ENCODE measurements at regions not wholly inside any gene's neighbourhood (a gene's known extent, or its start where the extent isn't known, plus 50 kb on each side); places are given as distances from the start of the nearest gene placed in this dataset.

DNA sequence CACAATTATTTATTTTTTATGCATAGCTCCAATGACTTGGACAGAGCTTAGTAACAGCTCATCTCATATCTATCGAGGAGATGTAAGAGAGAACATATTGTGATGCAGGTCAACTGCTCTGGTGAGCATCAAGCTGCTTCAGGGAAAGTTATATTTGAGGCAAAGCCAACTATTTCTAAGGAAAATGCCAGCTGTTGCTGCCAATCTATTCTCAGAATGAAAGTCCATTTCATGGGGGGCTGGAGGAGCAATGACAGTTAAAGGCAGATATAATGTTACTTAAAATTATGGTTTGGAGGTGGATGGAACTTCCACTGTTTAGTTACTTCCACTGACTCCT is 424.8 kb downstream of the KIF20B start:
- Histone ChIP-seq H3K4me3 (ENCODE audit: low read depth in 1 of 2, low read length in 2 of 2) (no peak overlapping the region), H3K27me3 (ENCODE audit: control insufficient read depth in 1 of 2, insufficient read depth in 2 of 2, low read length in 2 of 2) (no peaks in the 10 kb centered on the region), H3K27ac (ENCODE audit: low read depth, low read length) (no peak overlapping the region), H3K9me3 (ENCODE audit: low read length) (no peaks in the 10 kb centered on the region), H3K36me3 (ENCODE audit: insufficient read depth, low read length) (no peaks in the 10 kb centered on the region), H3K4me1 (ENCODE audit: insufficient read depth, low read length) (no peaks in the 10 kb centered on the region), H3K9ac (ENCODE audit: low read length) (no peak overlapping the region)

DNA sequence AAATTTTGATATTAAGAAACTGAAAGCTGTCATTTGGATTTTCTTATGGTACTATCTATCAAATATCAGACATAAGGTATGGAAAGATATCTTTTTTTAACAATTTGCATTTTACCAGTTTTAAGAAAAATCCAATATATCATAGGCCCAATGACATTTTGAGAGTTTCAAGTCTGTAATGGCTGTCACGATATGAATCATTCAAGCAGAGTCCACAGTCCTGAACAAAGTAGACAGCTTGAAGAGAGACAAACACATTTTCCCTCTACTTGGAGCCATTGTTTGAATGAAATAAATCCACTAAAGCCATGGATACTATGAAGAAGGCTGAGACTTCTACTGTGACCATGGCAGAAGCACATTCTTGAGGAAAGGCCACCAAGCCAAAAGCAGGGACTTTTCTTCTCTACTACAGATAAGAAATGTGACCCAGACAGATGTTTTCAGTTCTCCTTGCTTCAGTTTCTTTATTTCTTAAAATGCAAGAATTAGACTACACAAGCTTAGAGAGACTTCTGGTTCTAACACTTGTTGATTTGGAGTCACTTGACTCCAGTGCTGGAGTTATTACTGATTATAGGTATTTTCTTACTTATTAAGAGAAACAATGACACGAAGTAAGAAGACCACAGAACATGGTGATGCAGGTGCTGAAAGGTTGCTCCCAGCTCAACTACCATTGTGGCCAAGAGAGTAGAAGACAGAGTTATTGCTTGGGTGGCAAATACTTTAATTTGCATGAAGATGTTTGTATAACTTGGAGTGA is 429.1 kb downstream of the KIF20B start:
- Histone ChIP-seq H3K27ac (ENCODE audit: low read depth, low read length) (no peak overlapping the region), H3K36me3 (ENCODE audit: insufficient read depth, low read length) (no peaks in the 10 kb centered on the region), H3K9me3 (ENCODE audit: low read length) (no peaks in the 10 kb centered on the region), H3K9ac (ENCODE audit: low read length) (no peak overlapping the region), H3K4me1 (ENCODE audit: insufficient read depth, low read length) (no peaks in the 10 kb centered on the region), H3K27me3 (ENCODE audit: control insufficient read depth in 1 of 2, insufficient read depth in 2 of 2, low read length in 2 of 2) (no peaks in the 10 kb centered on the region), H3K4me3 (ENCODE audit: low read depth in 1 of 2, low read length in 2 of 2) (no peak overlapping the region)

DNA sequence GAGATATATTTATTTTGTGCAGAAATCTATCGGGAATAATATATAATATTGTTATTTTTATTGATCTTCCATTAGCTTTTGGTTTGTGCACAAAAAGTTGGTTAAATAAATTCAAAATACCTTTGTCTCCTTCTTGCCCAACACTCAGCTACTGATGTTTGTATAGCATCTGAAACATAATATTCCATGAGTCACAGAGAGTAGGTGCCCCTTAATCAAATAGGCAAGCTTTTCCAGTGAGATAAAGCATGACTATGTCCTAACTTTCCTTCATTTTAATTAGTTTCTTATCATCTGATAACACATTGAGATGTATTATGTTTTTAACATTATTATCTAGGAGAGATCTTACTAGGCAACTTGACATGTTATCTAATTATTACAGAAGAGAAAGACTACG is 432.2 kb downstream of the KIF20B start:
- H3K27ac ChIP-seq (ENCODE audit: low read depth, low read length): no peak overlapping the region
- H3K27me3 ChIP-seq (ENCODE audit: control insufficient read depth in 1 of 2, insufficient read depth in 2 of 2, low read length in 2 of 2): no peaks in the 10 kb centered on the region
- H3K4me1 ChIP-seq (ENCODE audit: insufficient read depth, low read length): no peaks in the 10 kb centered on the region
- H3K36me3 ChIP-seq (ENCODE audit: insufficient read depth, low read length): no peaks in the 10 kb centered on the region
- H3K9ac ChIP-seq (ENCODE audit: low read length): no peak overlapping the region
- H3K4me3 ChIP-seq (ENCODE audit: low read depth in 1 of 2, low read length in 2 of 2): no peak overlapping the region
- H3K9me3 ChIP-seq (ENCODE audit: low read length): peaks cover 18% of the 10 kb centered on the region

DNA sequence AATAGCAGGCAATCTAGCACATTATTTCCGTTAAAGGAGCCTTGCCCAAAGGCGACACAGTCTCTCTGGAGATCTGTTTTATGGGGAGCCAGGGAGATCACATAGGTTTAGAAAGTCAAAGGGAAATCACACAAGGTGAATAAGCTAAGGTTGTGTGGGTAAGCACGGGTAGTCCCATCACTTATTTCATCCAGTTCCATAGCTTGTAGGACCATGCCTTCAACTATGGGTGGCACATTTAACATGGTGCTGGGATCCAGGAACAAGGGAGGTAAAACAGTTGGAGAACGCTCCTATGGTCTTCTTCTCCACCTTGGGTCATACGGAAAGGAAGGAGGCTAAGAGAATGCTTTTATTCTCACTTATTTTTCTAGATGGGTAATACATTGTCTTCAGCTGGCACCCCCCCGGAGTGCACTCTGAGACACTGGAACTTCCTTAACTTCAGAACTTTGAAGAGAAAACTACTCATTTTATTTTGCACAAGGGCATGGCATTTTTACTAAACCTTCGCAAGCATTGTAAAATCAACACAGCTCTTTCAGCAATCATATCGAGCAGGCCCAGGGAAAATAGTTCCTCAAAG is 435.4 kb downstream of the KIF20B start:
- Histone ChIP-seq H3K4me1 (ENCODE audit: insufficient read depth, low read length) (no peaks in the 10 kb centered on the region), H3K36me3 (ENCODE audit: insufficient read depth, low read length) (no peaks in the 10 kb centered on the region), H3K9ac (ENCODE audit: low read length) (no peak overlapping the region), H3K27me3 (ENCODE audit: control insufficient read depth in 1 of 2, insufficient read depth in 2 of 2, low read length in 2 of 2) (no peaks in the 10 kb centered on the region), H3K27ac (ENCODE audit: low read depth, low read length) (no peak overlapping the region), H3K9me3 (ENCODE audit: low read length) (peaks cover 27% of the 10 kb centered on the region), H3K4me3 (ENCODE audit: low read depth in 1 of 2, low read length in 2 of 2) (no peak overlapping the region)

DNA sequence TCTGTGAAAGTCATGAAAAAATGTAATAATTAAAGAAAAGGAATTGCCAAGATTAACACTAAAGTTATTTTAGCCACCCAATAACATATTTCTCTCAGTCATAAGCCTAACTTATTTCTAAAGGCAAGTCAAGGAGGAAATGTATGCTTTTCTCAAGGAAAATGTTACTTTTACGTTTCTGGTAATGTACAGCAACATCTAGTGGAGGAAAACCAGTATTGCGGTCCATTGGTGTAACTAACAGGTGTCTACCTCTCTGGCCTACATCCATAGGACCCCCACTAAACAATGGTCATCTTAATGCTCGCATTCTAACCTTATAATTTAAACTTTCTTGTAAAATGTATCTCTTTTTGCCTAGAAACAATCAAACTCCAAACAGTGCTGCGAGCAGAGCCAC is 437.5 kb downstream of the KIF20B start:
- Histone ChIP-seq H3K9me3 (ENCODE audit: low read length) (peaks cover 27% of the 10 kb centered on the region), H3K4me3 (ENCODE audit: low read depth in 1 of 2, low read length in 2 of 2) (no peak overlapping the region)

DNA sequence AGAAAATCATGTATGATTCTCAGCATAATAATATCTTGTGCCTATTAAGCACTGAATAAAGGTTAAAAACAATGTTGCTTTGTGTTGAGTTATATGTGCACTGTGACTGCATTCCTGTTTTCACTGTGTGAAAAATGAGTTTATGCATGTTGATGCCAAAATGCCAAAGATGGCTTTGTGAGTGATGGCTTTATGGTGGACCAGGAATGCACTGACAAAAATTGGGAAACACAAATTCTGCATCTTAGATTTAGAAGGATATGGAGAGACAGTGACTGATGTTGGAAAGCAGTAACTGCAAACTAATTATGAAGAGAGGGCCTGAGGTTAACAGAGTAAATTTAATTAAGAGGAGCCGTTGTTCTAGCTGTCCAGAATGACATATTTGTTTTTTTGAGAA is 440.4 kb downstream of the KIF20B start:
- Histone ChIP-seq H3K9ac (ENCODE audit: low read length) (no peak overlapping the region), H3K4me1 (ENCODE audit: insufficient read depth, low read length) (no peaks in the 10 kb centered on the region), H3K36me3 (ENCODE audit: insufficient read depth, low read length) (no peaks in the 10 kb centered on the region), H3K9me3 (ENCODE audit: low read length) (peaks cover 24% of the 10 kb centered on the region), H3K27me3 (ENCODE audit: control insufficient read depth in 1 of 2, insufficient read depth in 2 of 2, low read length in 2 of 2) (no peaks in the 10 kb centered on the region), H3K4me3 (ENCODE audit: low read depth in 1 of 2, low read length in 2 of 2) (no peak overlapping the region), H3K27ac (ENCODE audit: low read depth, low read length) (no peak overlapping the region)

More for the DNA sequence above, 437.5 kb downstream of the KIF20B start:
- H3K4me1 ChIP-seq (ENCODE audit: insufficient read depth, low read length): no peaks in the 10 kb centered on the region
- H3K36me3 ChIP-seq (ENCODE audit: insufficient read depth, low read length): no peaks in the 10 kb centered on the region
- H3K9ac ChIP-seq (ENCODE audit: low read length): no peak overlapping the region
- no peaks in the 10 kb centered on the region for H3K27me3 ChIP-seq (ENCODE audit: control insufficient read depth in 1 of 2, insufficient read depth in 2 of 2, low read length in 2 of 2)
- no peak overlapping the region for H3K27ac ChIP-seq (ENCODE audit: low read depth, low read length)

DNA sequence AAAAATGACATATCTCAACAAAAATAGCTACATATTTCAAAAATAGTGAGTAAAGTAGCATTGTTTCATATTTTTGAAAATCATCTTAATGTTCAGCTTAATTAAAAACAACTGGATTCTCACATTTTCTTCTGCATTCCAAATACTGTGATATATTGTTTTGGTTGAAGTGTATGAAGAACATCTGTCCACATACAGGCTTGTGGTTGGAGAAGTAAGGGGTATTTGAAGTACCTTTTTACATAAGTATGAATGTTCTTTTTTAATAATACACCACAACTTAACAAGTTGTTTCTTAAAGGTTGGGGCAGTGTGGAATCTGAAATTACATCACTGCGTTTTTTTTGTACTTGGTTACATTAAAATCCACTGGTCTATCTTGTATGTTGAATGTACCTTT is 442.5 kb downstream of the KIF20B start:
- no peak overlapping the region for H3K9ac ChIP-seq (ENCODE audit: low read length)
- H3K27me3 ChIP-seq (ENCODE audit: control insufficient read depth in 1 of 2, insufficient read depth in 2 of 2, low read length in 2 of 2): no peaks in the 10 kb centered on the region
- H3K27ac ChIP-seq (ENCODE audit: low read depth, low read length): no peak overlapping the region
- H3K9me3 ChIP-seq (ENCODE audit: low read length): peaks cover 7% of the 10 kb centered on the region
- no peak overlapping the region for H3K4me3 ChIP-seq (ENCODE audit: low read depth in 1 of 2, low read length in 2 of 2)
- no peaks in the 10 kb centered on the region for H3K4me1 ChIP-seq (ENCODE audit: insufficient read depth, low read length)
- no peaks in the 10 kb centered on the region for H3K36me3 ChIP-seq (ENCODE audit: insufficient read depth, low read length)

DNA sequence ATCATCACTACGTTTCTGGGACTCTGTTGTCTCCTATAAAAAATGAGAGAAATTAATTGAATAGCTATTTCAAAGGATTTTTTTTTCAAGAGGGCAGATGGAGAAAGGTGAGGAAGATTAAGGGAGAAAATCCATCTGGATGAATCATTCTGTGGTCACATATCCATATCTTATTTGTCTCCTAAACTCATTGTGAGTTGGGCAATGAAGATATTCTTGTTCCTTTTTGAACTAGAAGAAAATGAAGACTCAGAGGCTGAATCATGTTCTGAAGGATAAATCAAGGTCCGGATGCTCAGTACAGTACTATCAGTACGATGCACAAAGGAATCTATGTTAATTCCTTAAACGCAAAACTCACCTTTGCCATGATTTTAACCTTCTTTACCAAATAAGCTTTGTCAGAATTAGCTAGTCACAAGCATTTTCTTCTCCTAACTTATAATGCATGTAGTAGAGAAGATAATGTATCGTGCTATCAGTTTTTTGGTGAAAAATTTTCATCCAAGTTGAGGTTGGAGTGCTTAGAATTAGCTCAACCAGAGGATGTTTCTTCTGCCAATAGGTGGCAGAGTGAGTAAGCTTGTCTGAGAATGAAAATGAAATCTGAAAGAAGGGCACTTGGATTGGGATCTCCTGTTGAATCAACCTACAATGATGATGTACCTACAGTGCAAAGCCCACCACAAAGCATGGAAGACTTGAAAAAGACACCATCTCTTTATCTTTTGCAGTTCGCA is 446.9 kb downstream of the KIF20B start:
- H3K27ac ChIP-seq (ENCODE audit: low read depth, low read length): no peak overlapping the region
- no peaks in the 10 kb centered on the region for H3K9me3 ChIP-seq (ENCODE audit: low read length)
- H3K36me3 ChIP-seq (ENCODE audit: insufficient read depth, low read length): no peaks in the 10 kb centered on the region
- no peaks in the 10 kb centered on the region for H3K27me3 ChIP-seq (ENCODE audit: control insufficient read depth in 1 of 2, insufficient read depth in 2 of 2, low read length in 2 of 2)
- no peak overlapping the region for H3K9ac ChIP-seq (ENCODE audit: low read length)
- no peak overlapping the region for H3K4me3 ChIP-seq (ENCODE audit: low read depth in 1 of 2, low read length in 2 of 2)
- H3K4me1 ChIP-seq (ENCODE audit: insufficient read depth, low read length): no peaks in the 10 kb centered on the region

DNA sequence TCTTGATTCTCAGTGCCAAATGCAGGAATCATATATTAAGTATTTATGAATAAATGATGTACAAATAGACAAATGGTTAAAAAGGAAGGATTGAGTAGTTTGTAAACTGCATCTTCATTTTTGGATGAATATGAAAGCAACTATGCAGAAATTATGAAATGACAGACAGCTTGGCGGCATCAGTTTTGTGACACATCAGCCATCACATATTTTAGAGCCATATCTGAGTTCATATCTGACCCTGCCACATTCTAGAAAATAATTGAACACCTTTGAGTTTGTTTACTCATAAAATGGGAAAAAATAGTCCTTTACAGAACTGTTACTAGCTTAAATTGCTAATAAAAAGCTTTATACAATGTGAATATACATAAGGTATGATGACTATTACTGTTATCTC is 448.2 kb downstream of the KIF20B start:
- H3K36me3 ChIP-seq (ENCODE audit: insufficient read depth, low read length): no peaks in the 10 kb centered on the region
- H3K9me3 ChIP-seq (ENCODE audit: low read length): no peaks in the 10 kb centered on the region
- no peaks in the 10 kb centered on the region for H3K4me1 ChIP-seq (ENCODE audit: insufficient read depth, low read length)
- H3K9ac ChIP-seq (ENCODE audit: low read length): no peak overlapping the region
- H3K27me3 ChIP-seq (ENCODE audit: control insufficient read depth in 1 of 2, insufficient read depth in 2 of 2, low read length in 2 of 2): no peaks in the 10 kb centered on the region
- H3K4me3 ChIP-seq (ENCODE audit: low read depth in 1 of 2, low read length in 2 of 2): no peak overlapping the region
- H3K27ac ChIP-seq (ENCODE audit: low read depth, low read length): no peak overlapping the region

DNA sequence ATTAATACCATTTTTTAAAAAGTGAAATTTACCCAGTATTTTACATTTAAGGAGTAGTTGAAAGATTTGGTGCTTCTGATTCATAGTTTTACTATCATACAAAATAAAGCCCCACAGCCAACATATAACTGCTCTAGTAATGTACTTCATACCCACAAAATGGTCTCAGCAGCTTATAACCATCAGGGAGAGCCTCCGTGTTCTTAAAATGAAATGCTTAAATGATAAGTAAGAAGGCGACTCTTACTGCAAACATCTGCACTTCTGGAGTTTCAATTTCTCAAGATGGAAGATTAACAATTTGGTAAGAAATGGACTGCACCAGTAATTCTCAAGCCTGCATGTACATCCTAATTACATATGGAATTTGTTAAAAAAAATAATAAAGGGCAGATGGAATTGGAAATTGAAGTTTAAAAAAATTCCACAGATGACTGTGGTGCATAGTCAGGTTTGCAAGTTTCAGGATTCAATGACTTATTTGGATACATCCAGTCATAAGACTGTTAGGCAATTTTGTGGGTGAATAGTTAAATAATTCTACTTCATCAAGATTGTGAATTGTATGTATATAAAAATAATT is 461.0 kb downstream of the KIF20B start:
- no peaks in the 10 kb centered on the region for H3K4me1 ChIP-seq (ENCODE audit: insufficient read depth, low read length)
- no peaks in the 10 kb centered on the region for H3K36me3 ChIP-seq (ENCODE audit: insufficient read depth, low read length)
- no peaks in the 10 kb centered on the region for H3K27me3 ChIP-seq (ENCODE audit: control insufficient read depth in 1 of 2, insufficient read depth in 2 of 2, low read length in 2 of 2)
- no peak overlapping the region for H3K9ac ChIP-seq (ENCODE audit: low read length)
- H3K9me3 ChIP-seq (ENCODE audit: low read length): no peaks in the 10 kb centered on the region
- no peak overlapping the region for H3K27ac ChIP-seq (ENCODE audit: low read depth, low read length)
- H3K4me3 ChIP-seq (ENCODE audit: low read depth in 1 of 2, low read length in 2 of 2): no peak overlapping the region

DNA sequence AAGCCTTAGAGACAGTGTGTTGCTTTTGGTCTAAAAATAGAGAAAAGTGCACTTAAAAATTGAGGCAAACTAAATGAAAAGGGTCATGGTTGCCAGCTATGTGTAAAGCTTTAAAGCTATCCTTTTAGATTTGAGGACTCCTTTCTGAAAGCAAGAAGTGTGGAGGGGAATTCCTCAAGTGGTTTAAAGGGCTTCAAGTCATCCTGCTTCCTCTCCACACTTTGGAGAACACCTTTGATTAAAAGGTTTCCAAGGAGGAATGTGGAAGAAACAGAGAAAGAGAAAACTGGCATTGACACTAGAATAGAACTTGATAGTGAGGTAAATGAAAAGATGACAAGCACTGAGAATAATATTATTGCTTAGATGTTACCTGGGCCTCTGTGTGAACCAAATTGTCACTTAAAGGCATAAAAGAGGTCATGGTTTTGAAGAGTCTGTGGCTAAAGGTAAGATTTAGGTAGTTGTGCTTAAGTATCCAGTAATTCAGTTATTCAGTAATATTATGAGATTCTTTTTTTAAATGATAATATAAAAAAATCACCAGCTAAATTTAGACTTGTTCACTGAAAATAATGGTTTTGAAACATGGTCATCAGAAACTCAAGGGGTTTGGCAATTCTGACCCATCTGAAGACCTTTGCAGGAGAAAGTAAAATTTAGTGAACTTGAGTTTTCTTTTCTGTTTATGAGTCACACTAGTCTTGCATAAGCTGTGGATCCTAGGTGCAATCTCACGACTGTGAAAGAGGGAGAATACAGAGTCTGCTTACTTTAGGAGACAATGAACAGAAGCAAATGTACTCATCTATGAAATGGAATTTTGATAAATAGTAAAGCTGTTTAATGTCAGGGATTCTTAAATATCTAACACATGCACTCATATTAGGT is 466.0 kb downstream of the KIF20B start:
- Histone ChIP-seq H3K4me1 (ENCODE audit: insufficient read depth, low read length) (no peaks in the 10 kb centered on the region), H3K27me3 (ENCODE audit: control insufficient read depth in 1 of 2, insufficient read depth in 2 of 2, low read length in 2 of 2) (no peaks in the 10 kb centered on the region), H3K9ac (ENCODE audit: low read length) (no peak overlapping the region), H3K9me3 (ENCODE audit: low read length) (no peaks in the 10 kb centered on the region), H3K4me3 (ENCODE audit: low read depth in 1 of 2, low read length in 2 of 2) (no peak overlapping the region), H3K36me3 (ENCODE audit: insufficient read depth, low read length) (no peaks in the 10 kb centered on the region), H3K27ac (ENCODE audit: low read depth, low read length) (no peak overlapping the region)
